Panc1 (cell line): ENCODE measurements at regions not wholly inside any gene's neighbourhood (a gene's known extent, or its start where the extent isn't known, plus 50 kb on each side); places are given as distances from the start of the nearest gene placed in this dataset.

Source experiments
- CTCF ChIP-seq: fragments of 450-650 bp; IDR thresholded peaks from 2 replicates; pipeline ENCODE4 v1.5.1; 2017; ENCODE audit warnings: mild to moderate bottlenecking
- POLR2AphosphoS5 ChIP-seq: IDR thresholded peaks from 2 replicates; pipeline ENCODE4 v1.6.1; 2012; ENCODE audit warnings: mild to moderate bottlenecking, low read depth, low read length, moderate library complexity
- REST ChIP-seq, 2 experiments: IDR thresholded peaks; 2 replicates each; pipeline ENCODE4 v1.6.1; 2011 to 2012; ENCODE audit warnings: low read depth in 2 of 2, control low read depth in 1 of 2, low read length in 1 of 2, mild to moderate bottlenecking in 1 of 2, moderate library complexity in 1 of 2; ENCODE audit not compliant: insufficient read depth in 1 of 2
- SIN3A ChIP-seq: IDR thresholded peaks from 2 replicates; pipeline ENCODE4 v1.6.1; 2012; ENCODE audit warnings: low read depth, mild to moderate bottlenecking, low read length, moderate library complexity, borderline replicate concordance; ENCODE audit not compliant: insufficient read depth
- TCF7L2 ChIP-seq: IDR thresholded peaks from 2 replicates; pipeline ENCODE4 v1.6.1; 2011; ENCODE audit warnings: mild to moderate bottlenecking, low read depth, low read length, inconsistent platforms

- TF ChIP-seq CTCF (no peak), POLR2AphosphoS5 (no peak), REST (IDR thresholded peaks at IDR 0.05; ENCODE audit: insufficient read depth in 1 of 2, low read depth in 2 of 2, low read length in 1 of 2) (no peak), SIN3A (no peak), TCF7L2 (no peak)
Measured at GRCh38 chr3:90134090-90134489, 1026.7 kb downstream of the EPHA3 start.
